Calu3 (cell line): ENCODE measurements at regions not wholly inside any gene's neighbourhood (a gene's known extent, or its start where the extent isn't known, plus 50 kb on each side); places are given as distances from the start of the nearest gene placed in this dataset.

Experiments used
- BruUV-seq: library from RNA; stranded (reverse); fragments of 400-500 nt; replicated peaks from 2 replicates; lab custom pipeline; 2021; lab: Mats Ljungman, UMichigan
- CTCF ChIA-PET: fragments of 300-600 bp; sonication (Branson Sonifier 250); formaldehyde crosslinking; loops from one replicate; lab custom pipeline; 2022; ENCODE audit warnings: antibody characterized with exemption; lab: Charles Lee
- DNase-seq: peaks from one replicate; pipeline ENCODE4 v3.0.0; 2022
- H3K27ac Mint-ChIP-seq: one replicate; pipeline ENCODE4 v1.8.0; 2022; ENCODE audit warnings: mixed read lengths; ENCODE audit not compliant: unreplicated experiment
- H3K27me3 Mint-ChIP-seq: one replicate; pipeline ENCODE4 v1.8.0; 2022; ENCODE audit warnings: mixed read lengths; ENCODE audit not compliant: unreplicated experiment
- H3K36me3 Mint-ChIP-seq: one replicate; pipeline ENCODE4 v1.8.0; 2022; ENCODE audit warnings: mild to moderate bottlenecking, moderate library complexity, mixed read lengths; ENCODE audit not compliant: insufficient read depth, unreplicated experiment
- H3K4me1 Mint-ChIP-seq: one replicate; pipeline ENCODE4 v1.8.0; 2022; ENCODE audit warnings: mild to moderate bottlenecking, low read depth, mixed read lengths; ENCODE audit not compliant: unreplicated experiment
- H3K4me3 Mint-ChIP-seq: one replicate; pipeline ENCODE4 v1.8.0; 2022; ENCODE audit warnings: mild to moderate bottlenecking, low read depth, moderate library complexity, mixed read lengths; ENCODE audit not compliant: unreplicated experiment
- H3K9me3 Mint-ChIP-seq: one replicate; pipeline ENCODE4 v1.8.0; 2022; ENCODE audit warnings: low read depth, mixed read lengths; ENCODE audit not compliant: unreplicated experiment
- CTCF ChIP-seq: fragments of 200-600 bp; IDR thresholded peaks from one replicate; pipeline ENCODE4 v1.8.0; 2022; ENCODE audit warnings: antibody characterized with exemption; ENCODE audit not compliant: unreplicated experiment
- intact Hi-C: fragments of 100-400 bp; cut with micrococcal nuclease; formaldehyde crosslinking; loops from one replicate; pipeline ENCODE4 v1.10.0; 2022; ENCODE audit not compliant: unreplicated experiment

GRCh38 chr5:66527478-66528035 is 68.6 kb upstream of the MAST4 start:
- DNase-seq, result no peak
- CTCF ChIA-PET, result no interaction called here
- intact Hi-C loops, result no loop called here
- H3K4me3 Mint-ChIP-seq, result no peak overlapping the region
- no peak overlapping the region for H3K27ac Mint-ChIP-seq
- BruUV-seq, result no TSS peak
- no peak for TF ChIP-seq CTCF
- H3K4me1 Mint-ChIP-seq, result no peaks in the 10 kb centered on the region
- no peaks in the 10 kb centered on the region for H3K9me3 Mint-ChIP-seq
- H3K36me3 Mint-ChIP-seq, result no peaks in the 10 kb centered on the region
- peaks cover 60% of the 10 kb centered on the region for H3K27me3 Mint-ChIP-seq

- intact Hi-C loops, result no loop called here
- TF ChIP-seq CTCF, result no peak
- H3K4me1 Mint-ChIP-seq, result no peaks in the 10 kb centered on the region
- BruUV-seq, result no TSS peak
- no peak overlapping the region for H3K4me3 Mint-ChIP-seq
- peaks cover 71% of the 10 kb centered on the region for H3K27me3 Mint-ChIP-seq
- no peak overlapping the region for H3K27ac Mint-ChIP-seq
- H3K36me3 Mint-ChIP-seq, result no peaks in the 10 kb centered on the region
- DNase-seq, result no peak
- CTCF ChIA-PET, result interaction anchor here (0.6 kb wide), 1 partner anchor 319 kb away, joined by 3 read pairs; no protein-coding TSS in a partner anchor
- no peaks in the 10 kb centered on the region for H3K9me3 Mint-ChIP-seq
These were observed 67.0 kb upstream of the MAST4 start for GRCh38 chr5:66529182-66529581.

GRCh38 chr5:66529704-66530103 is 66.5 kb upstream of the MAST4 start:
- H3K9me3 Mint-ChIP-seq, result no peaks in the 10 kb centered on the region
- H3K27ac Mint-ChIP-seq, result no peak overlapping the region
- no TSS peak for BruUV-seq

GRCh38 chr5:66538126-66538525 is 58.1 kb upstream of the MAST4 start:
- no TSS peak for BruUV-seq
- intact Hi-C loops, result no loop called here
- Mint-ChIP-seq H3K36me3 (no peaks in the 10 kb centered on the region), H3K4me1 (no peaks in the 10 kb centered on the region), H3K27ac (no peak overlapping the region), H3K4me3 (no peak overlapping the region), H3K9me3 (no peaks in the 10 kb centered on the region), H3K27me3 (peaks cover 38% of the 10 kb centered on the region)
- CTCF ChIA-PET, result no interaction called here
- TF ChIP-seq CTCF, result no peak
- DNase-seq, result no peak

More at GRCh38 chr5:66529704-66530103, 66.5 kb upstream of the MAST4 start:
- Mint-ChIP-seq H3K36me3 (no peaks in the 10 kb centered on the region), H3K27me3 (peaks cover 66% of the 10 kb centered on the region), H3K4me1 (no peaks in the 10 kb centered on the region), H3K4me3 (no peak overlapping the region)
- TF ChIP-seq CTCF, result no peak
- DNase-seq, result no peak
- intact Hi-C loops, result no loop called here
- CTCF ChIA-PET, result no interaction called here
